KOPT-K1 (cell line): ENCODE measurements at regions not wholly inside any gene's neighbourhood (a gene's known extent, or its start where the extent isn't known, plus 50 kb on each side); places are given as distances from the start of the nearest gene placed in this dataset.

Experiments
- H3K27ac ChIP-seq: fragments of 200-600 bp; sonication (generic); 2 replicates; pipeline ENCODE4 v1.5.1; 2016; ENCODE audit warnings: antibody characterized with exemption, mild to moderate bottlenecking, low read depth, low read length; ENCODE audit not compliant: poor library complexity, severe bottlenecking
- H3K36me3 ChIP-seq: fragments of 200-600 bp; sonication (generic); 2 replicates; pipeline ENCODE4 v1.5.1; 2017; ENCODE audit warnings: antibody characterized with exemption, mild to moderate bottlenecking, low read length, moderate library complexity; ENCODE audit not compliant: insufficient read depth
- H3K9me3 ChIP-seq: fragments of 200-600 bp; sonication (generic); 2 replicates; pipeline ENCODE4 v1.5.1; 2017; ENCODE audit warnings: antibody characterized with exemption, low read length, mild to moderate bottlenecking; ENCODE audit not compliant: insufficient read depth, poor library complexity, severe bottlenecking

DNA sequence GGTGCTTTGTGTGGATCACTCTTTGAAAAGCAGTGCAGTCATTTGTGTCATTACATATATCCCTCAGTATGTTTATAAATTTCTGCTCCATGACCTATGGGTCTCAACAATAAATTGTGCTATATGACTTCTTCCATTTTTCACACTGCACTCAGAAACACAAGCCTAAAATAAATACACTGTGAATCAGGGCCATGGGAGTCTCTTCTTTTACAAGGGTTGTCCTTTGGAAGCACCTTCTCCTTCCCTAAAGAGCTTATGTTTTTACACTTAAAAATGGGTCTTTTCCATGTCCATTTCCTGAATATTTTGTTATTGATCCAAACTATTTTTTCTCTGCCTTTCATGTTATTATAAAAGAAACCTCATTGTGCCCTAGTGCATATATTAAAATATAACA lies 108.3 kb upstream of the MEOX2 start:
- no peaks in the 10 kb centered on the region for H3K9me3 ChIP-seq
- H3K27ac ChIP-seq, result no peak overlapping the region
- H3K36me3 ChIP-seq, result no peaks in the 10 kb centered on the region

- no peaks in the 10 kb centered on the region for H3K36me3 ChIP-seq
- H3K27ac ChIP-seq, result no peak overlapping the region
- H3K9me3 ChIP-seq, result no peaks in the 10 kb centered on the region
These were observed 98.2 kb upstream of the MEOX2 start for GRCh38 chr7:15784694-15785030.

GRCh38 chr7:15783987-15784693 lies 97.7 kb upstream of the MEOX2 start:
- no peaks in the 10 kb centered on the region for H3K9me3 ChIP-seq
- no peaks in the 10 kb centered on the region for H3K36me3 ChIP-seq
- no peak overlapping the region for H3K27ac ChIP-seq

DNA sequence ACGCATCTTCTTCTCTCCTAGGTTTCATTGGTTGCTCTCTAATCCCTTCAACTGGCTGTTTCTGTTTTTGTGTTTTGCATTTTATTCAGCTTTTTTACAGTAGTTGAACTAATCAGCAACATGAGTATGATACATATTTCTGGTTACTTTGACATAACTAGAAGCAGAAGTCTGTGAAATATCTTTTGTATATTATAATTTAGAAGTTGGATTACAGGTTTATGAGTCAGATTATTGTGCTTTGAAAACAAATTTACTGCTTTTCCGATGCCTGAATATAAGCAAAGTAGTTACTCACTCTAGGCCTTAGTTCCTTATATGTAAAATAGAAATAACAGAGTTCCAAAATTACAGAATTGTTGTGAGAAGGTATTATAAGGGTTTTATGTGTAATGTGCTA lies 96.2 kb upstream of the MEOX2 start:
- Histone ChIP-seq H3K27ac (no peak overlapping the region), H3K36me3 (no peaks in the 10 kb centered on the region), H3K9me3 (no peaks in the 10 kb centered on the region)

DNA sequence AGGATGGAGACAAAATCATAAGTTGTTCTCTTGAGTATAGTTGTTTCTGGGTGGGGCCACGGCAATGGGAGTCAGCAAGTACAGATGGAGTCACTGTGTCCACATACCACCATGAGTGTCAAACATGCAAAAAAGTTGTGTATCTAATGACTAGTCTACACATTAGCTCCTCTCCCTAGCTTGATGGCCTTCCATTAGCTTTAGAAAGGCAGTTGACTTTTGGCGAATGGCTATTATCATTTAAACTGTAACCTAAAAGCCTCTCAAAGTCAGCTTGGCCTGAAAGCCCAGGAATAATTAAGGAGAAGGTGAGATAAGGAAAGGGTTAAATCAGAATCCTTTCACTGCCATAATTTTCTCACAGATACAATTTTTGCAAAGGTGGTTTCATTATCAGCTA lies 95.5 kb upstream of the MEOX2 start:
- H3K27ac ChIP-seq, result no peak overlapping the region
- H3K9me3 ChIP-seq, result no peaks in the 10 kb centered on the region
- H3K36me3 ChIP-seq, result no peaks in the 10 kb centered on the region

DNA sequence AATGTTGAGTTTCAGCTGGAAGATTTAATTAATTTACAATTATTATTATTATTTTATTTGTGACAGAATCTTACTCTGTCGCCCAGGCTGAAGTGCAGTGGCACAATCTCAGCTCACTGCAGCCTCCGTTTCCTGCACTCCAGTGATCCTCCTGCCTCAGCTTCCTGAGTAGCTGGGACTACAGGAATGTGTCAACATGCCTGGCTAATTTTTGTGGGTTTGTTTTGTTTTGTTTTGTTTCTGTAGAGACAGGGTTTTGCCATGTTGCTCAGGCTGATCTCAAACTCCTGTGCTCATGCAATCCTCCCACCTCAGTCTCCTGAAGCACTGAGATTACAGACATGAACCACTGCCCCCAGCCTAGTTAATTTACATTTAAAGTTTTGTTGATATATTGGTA lies 93.8 kb upstream of the MEOX2 start:
- Histone ChIP-seq H3K36me3 (no peaks in the 10 kb centered on the region), H3K27ac (no peak overlapping the region), H3K9me3 (no peaks in the 10 kb centered on the region)

GRCh38 chr7:15778191-15778590 lies 91.7 kb upstream of the MEOX2 start:
- Histone ChIP-seq H3K9me3 (no peaks in the 10 kb centered on the region), H3K27ac (no peak overlapping the region), H3K36me3 (no peaks in the 10 kb centered on the region)

DNA sequence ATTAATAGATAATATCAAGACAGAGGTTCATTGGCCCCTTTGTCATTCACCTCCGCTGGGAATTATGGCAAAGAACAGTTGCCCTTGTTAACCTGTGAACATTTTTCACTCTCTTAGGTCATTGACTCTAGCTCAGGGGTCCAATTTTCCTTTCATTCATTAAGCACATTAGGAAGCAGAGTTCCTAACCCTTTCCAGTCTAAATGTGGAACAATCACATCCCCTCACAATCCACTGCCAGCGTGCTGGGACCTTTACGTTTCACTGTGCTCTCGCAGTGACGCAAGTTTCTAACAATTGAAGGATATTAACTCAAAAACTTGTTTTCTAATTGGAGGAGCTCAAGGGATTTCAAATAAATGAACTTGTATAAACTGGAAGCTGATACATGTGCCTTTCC lies 79.3 kb upstream of the MEOX2 start:
- Histone ChIP-seq H3K36me3 (no peaks in the 10 kb centered on the region), H3K27ac (no peak overlapping the region), H3K9me3 (no peaks in the 10 kb centered on the region)

DNA sequence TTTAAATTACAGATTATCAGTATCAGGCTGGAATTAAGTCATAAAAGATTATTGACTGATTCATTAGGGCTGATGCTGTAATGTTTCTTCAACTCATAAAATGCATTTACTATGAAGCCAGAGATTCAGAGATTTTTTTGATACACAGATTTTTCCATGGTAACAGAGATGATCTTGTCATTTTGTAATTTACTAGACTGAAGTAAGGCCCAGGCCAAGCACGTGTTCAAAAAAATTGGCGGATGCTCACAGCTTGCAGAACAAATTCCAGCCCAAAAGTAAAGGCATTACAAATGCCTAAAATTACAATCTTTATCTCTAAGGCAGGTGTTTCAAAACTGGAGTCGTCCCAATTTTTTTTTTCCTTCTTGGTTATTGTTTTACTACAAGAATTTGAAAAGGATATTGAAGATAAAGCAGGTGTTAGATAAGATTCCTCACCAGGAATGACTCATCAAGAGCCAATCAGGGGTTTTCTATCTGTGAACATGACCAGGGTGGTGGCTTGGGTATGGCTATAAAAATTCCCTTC lies 78.4 kb upstream of the MEOX2 start:
- Histone ChIP-seq H3K36me3 (no peaks in the 10 kb centered on the region), H3K9me3 (no peaks in the 10 kb centered on the region), H3K27ac (no peak overlapping the region)

DNA sequence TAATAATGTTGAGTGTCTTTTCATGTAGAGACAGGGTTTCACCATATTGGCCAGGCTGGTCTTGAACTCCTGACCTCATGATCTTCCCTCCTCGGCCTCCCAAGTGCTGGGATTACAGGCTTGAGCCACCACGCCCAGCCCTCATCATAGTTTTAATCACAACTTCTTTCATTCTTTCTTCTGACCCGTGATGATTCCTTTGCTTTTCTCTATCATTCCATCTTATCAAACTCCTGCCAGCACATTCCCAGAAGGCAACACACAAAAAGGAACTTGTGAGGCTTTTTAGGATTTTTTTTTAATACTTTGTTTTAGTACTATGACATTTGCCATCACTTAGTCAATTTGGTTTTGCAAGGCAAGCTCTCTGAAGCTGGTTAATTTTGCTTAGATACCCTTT lies 77.5 kb upstream of the MEOX2 start:
- no peak overlapping the region for H3K27ac ChIP-seq
- H3K9me3 ChIP-seq, result no peaks in the 10 kb centered on the region
- no peaks in the 10 kb centered on the region for H3K36me3 ChIP-seq

- H3K9me3 ChIP-seq, result no peaks in the 10 kb centered on the region
- H3K27ac ChIP-seq, result no peak overlapping the region
- no peaks in the 10 kb centered on the region for H3K36me3 ChIP-seq
These were observed 70.8 kb upstream of the MEOX2 start for GRCh38 chr7:15757041-15758000.

GRCh38 chr7:15755061-15755460 lies 68.6 kb upstream of the MEOX2 start:
- Histone ChIP-seq H3K36me3 (no peaks in the 10 kb centered on the region), H3K9me3 (no peaks in the 10 kb centered on the region), H3K27ac (no peak overlapping the region)

DNA sequence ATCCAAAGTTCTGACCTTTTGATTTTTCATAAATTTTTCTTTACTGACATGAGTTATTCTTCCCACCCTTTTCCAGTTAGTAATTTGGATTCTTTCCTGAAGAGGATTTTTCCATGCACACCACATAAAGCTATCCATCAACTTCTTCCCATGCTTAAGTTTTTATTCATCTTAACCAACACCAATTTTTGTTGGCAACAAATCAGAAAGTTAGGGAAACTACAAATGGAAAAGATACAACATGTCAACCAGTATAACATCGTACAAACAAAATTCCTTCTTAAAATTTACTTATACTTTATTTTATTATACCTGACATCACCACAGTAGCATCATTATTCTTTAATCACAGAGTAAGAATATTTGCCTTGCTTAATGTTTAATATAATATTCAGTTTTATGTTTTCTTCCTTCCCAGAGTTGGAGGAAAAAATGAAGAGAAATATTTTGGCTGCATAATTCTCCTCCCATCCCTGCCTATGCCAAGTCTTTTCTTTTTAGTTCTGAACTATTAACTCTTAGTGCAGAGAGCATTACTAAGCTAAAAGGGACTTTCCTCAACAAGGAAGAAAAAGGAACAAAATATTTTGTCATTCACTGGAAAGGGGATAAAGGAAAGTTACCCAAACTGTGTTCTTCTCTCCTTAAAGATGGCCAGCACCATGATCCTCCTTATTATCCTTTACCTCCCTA lies 67.5 kb upstream of the MEOX2 start:
- H3K27ac ChIP-seq, result no peak overlapping the region
- H3K36me3 ChIP-seq, result no peaks in the 10 kb centered on the region
- H3K9me3 ChIP-seq, result no peaks in the 10 kb centered on the region

DNA sequence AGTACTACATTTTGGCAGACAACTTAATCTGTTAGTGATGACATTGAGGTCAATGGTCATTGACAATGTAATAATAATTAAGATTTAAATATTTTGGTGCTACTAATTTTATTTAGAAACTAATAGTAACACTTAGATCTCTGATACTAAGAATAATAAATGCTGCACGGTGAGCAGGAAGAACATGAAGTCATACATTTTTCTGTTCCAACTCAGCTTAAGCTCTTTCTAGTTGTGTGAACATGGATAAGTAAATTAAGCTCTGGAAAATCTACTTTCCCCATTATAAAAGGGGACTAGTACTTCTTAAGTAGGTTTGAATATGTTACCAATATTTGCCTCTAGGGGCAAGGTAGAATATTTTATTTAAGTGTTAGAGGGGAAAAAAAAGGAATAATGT lies 65.9 kb upstream of the MEOX2 start:
- Histone ChIP-seq H3K36me3 (no peaks in the 10 kb centered on the region), H3K27ac (no peak overlapping the region), H3K9me3 (no peaks in the 10 kb centered on the region)

DNA sequence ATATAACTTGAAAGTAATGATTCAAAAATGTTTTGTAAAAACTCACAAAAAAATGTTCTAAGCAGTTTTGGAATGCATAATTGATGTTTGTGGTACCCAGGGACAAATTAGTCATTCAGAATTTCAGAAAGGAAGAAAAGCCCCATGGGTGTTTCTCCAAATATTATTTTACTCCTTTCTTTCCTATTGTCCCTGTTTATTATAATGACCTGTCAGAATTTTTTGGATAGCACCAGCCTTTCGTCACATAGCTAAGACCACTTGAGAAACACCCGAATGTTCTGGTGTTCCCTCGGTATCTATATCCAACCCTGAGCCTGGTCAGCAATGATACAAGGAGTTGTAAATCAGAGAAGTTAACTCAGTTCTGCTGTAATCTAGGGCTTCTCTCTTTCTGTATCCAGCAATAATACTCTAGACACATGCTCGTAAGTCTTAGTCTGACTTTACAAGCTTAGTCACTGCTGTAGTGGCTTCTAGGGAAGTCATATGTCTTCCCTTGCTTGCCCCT lies 64.8 kb upstream of the MEOX2 start:
- Histone ChIP-seq H3K9me3 (no peaks in the 10 kb centered on the region), H3K27ac (no peak overlapping the region), H3K36me3 (no peaks in the 10 kb centered on the region)
